ENCODE measurements at regions not wholly inside any gene's neighbourhood (a gene's known extent, or its start where the extent isn't known, plus 50 kb on each side); places are given as distances from the start of the nearest gene placed in this dataset.

DNA sequence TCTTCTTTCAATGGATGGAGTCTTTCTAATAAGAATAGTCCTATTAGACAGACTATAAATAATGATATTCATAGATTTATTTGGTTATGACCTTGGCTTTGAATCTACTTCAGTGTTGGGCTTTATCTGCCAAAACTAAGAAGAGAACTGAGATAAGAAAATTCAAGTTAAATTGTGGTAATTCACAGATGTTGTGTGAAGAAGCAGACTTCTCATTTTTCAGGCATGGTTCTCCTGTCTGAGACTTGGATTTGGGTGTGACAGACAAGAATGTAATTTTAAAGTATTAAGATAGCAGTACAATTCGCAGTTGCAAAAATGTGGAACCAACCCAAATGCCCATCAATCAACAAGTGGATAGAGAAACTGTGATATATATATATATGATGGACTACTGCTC lies 124.7 kb downstream of the QPCT start (continued):
- TF ChIP-seq CHD7 (IDR thresholded peaks at IDR 0.05; ENCODE audit: insufficient replicate concordance, low read length): no peak
- TF ChIP-seq POU5F1 (IDR thresholded peaks at IDR 0.05; ENCODE audit: low read depth, low read length): no peak
- no peak for TF ChIP-seq RFX5 (IDR thresholded peaks at IDR 0.05; ENCODE audit: borderline replicate concordance, low read depth, low read length)
- no peak for TF ChIP-seq CTBP2 (IDR thresholded peaks at IDR 0.05; ENCODE audit: borderline replicate concordance, insufficient read depth, insufficient read length, low read length)
- TF ChIP-seq CBX5 (IDR thresholded peaks at IDR 0.05; ENCODE audit: low read depth, low read length): no peak
- no peak for TF ChIP-seq SIX5 (IDR thresholded peaks at IDR 0.05; ENCODE audit: low read depth, low read length)

Data from H1 (cell line).